ENCODE measurements at regions not wholly inside any gene's neighbourhood (a gene's known extent, or its start where the extent isn't known, plus 50 kb on each side); places are given as distances from the start of the nearest gene placed in this dataset.

GRCh38 chr18:33951031-33951430 is 273.7 kb downstream of the NOL4 start:
- no peak for DNase-seq

- no peak for DNase-seq
Observed at GRCh38 chr18:33946336-33946735, 278.4 kb downstream of the NOL4 start.

DNA sequence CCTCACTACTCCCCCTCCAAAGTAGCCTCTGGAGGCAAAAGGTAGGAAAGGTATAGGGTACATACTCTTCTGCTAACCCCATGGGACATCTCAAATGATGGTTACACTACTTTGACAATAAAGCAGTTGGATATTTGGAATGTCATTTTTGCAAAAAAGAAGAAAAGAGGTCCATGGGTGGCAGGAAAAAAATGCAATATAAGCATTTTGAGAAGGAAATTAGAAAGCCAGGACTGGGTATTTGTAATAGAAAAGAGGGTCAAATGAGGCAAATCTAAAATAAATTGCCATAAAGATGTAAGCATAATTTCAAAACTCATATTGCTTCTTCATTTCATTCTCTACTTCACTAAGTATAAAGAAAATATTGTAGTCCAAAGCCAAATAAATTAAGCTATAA is 280.2 kb downstream of the NOL4 start:
- no peak for DNase-seq

- DNase-seq = no peak
Observed at GRCh38 chr18:33937270-33937816, 287.4 kb downstream of the NOL4 start.

GRCh38 chr18:33934258-33934657 is 290.5 kb downstream of the NOL4 start:
- no peak for DNase-seq

DNA sequence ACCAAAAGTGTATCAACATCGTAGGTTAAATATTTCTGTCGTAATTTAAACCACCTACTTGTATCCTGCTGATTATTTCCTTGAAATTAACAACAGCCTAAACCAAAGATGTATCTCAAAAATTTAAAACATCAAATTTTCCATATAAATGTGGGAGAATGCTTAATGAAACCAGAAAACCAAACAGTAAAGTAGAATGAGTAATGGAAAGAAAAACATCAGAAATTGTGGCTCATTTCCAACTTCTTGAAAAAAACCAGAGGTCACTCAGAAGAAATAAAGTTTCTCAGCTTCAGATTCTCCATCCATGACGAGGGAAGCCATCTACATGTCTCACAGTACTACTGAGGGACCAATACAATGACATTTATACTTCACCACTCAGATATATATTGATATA is 296.5 kb downstream of the NOL4 start:
- no peak for DNase-seq

- no peak for DNase-seq
Observed at GRCh38 chr18:33924576-33924975, 300.1 kb downstream of the NOL4 start.

GRCh38 chr18:33923980-33924379 is 300.7 kb downstream of the NOL4 start:
- DNase-seq = no peak

- no peak for DNase-seq
Observed at GRCh38 chr18:33918571-33918970, 306.1 kb downstream of the NOL4 start.

- DNase-seq = no peak
Observed at GRCh38 chr18:33916200-33916599, 308.5 kb downstream of the NOL4 start.

GRCh38 chr18:33914399-33914798 is 310.3 kb downstream of the NOL4 start:
- DNase-seq = no peak

DNA sequence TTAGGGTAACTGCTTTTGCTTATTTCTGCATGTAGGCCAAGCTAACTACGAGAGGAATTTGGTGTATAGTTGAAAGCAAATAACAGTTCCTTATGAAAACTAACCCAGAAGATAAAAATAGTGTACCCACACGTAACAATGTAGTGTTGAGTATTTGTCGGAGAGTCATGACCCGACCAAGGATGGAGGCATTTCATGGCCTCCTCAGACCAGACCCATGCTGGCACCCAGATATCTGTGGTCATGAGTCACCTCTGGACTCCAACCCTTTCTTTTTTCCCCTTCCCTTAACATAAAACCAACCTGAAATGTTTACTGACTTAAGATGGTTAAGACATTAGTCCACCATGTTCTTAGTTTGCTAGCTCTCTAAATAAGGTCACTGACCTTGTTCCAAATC is 318.7 kb downstream of the NOL4 start:
- no peak for DNase-seq

DNA sequence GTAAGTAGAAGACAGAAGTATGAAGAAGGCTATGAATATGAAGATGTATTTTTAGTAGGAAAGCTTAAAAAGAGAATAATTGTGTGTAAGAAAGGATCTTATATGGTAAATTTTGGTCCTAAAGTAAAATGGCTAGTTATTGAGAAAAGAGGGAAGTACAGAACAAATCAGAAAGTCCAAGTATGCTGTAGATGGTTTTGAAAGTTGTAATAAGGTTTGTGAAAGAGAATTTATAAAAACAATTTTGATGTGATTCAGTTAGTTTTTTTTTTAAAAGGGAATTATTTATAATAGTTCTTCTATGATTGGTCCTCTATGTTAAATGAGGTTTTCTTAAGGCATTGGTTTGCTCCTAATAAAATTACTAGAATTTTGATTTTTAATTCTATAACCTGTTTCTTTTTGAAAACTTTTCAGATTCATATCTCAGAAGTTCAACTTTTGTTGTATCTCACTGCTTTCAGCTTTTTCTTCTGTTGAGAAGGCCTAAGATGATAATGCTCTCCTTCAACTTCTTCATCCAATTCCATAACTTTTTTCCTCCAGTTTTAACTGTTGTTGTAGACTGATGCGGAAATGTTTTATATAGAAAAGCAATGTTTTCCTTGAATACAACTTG is 322.7 kb downstream of the NOL4 start:
- no peak for DNase-seq

DNA sequence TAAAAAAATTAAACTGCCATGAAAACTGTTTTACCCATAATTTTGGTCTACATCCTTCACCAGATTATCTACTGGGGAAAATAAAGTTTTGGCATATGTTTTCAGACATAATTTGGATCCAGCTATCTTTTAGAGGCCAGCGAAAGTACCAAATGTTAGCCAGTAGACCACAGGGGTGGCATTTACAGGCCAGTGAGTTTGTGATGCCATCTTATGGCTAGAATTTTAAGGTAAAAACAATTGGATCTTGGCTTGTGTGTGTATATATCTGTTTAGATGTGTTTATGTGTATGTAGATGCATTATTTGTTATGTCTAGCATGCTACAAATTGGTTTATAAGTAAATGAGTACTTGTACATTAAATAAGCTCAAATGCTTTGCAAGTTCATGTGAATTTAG is 322.6 kb downstream of the ASXL3 start:
- no peak for DNase-seq

DNA sequence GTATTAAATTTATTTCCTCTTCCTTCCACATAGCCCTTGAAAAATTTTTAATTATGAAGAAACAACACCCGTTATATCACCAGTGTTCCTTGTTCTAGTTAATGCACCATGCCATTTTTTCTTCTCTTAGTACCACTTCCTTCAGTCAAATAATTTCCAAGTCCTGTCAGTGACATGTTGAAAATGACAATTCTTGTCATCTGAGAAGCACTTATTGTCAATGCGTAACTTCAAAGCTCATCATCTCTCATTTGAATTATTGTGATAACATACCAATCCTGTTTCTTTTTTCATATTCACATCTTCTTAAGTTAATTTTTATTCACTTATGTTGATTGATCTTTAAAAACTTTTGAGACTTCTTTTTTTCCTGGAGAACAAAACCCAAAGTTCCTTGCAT is 320.4 kb downstream of the ASXL3 start:
- DNase-seq = no peak

DNA sequence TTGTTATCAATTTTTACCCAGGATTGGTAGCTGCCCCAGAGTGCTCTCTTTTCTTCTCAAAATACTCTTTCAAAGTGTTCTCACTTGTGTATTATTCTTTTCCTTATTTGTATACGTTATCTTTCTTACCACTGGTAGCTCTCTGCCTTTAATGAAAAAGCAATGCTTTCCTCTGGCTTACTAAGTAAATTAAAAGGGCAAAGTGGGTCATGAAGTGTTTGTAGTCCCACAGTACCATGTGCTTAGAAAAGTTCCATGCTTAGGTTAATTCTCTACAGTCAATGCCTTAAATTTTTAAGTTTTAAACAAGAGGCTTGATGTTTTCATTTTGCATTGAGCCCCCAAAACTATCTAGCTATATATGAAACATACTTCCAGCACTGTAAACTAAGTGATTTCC is 300.2 kb downstream of the ASXL3 start:
- no peak for DNase-seq

DNA sequence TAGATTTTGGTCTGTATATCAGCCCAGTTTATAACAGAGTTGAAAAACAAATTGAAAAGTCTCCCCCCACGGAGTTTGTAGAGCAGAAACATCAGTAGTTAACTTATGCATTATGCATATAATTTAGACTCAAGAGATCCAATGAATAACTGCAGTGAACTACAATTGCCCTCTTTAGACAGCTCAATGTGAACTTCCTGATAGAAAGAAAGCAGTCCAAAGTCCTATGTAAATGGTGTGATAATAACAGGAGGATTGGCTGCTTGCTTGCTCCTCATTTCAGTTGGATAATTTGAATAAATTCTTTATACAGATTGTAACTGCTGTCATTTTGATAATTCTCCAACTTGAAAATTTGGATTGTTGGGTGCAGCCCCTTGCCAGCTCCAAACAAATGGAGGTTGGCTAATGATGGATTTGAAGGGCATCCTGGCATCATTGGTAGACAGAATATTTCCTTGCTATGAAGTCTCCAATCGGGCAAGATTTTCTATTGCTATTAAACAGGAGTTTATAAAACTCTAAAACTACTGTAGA is 297.1 kb downstream of the ASXL3 start:
- no peak for DNase-seq

GRCh38 chr18:33873112-33873511 is 295.1 kb downstream of the ASXL3 start:
- no peak for DNase-seq

DNA sequence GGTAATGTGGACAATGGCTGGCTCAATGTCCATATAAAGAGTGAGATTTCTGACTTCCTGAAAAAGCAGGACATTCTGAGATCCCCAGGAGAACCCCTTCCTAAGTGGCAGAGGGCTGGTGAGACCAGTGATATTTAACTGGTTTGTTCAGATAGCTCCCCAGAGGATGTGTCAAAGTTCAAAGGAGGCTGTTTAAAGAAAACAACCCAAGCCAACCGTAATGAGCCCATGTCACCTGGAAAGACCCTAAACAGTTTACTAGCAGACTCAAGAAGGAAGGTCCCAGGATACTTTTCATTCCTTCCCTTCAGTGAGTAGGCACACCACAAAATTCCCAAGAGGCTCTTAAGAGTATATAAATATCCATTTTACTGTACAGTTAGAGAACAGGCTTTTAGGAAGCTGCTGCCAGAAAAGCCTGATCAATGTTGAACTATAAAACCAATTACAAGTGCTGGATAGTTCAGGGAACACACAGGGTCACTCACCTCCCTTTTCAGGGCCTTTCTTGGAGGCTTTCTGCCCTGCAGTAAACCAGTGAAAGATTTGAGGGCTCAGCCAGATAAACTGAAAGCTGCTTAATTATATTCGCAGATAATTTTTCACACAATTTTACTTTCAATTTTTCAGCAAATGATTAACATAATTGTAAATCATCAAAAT is 293.5 kb downstream of the ASXL3 start:
- DNase-seq = no peak

DNA sequence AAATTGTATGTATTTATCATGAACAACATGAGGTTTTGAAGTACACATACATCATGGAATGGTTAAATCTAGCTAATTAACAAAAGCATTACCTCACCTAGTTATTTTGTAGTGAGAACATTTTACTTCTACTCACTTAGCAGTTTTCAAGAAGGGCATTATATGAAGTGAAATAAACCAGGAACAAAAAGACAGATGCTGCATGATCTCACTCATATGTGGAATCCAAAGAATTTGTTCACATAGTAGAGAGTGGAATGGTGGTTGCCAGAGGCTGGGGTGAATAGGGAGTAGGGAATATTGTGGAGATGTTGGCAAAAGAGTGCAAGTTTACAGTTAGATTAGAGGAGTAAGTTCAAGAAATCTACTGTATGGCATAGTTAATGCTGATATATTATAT is 292.0 kb downstream of the ASXL3 start:
- DNase-seq = no peak

GRCh38 chr18:33866386-33866785 is 288.4 kb downstream of the ASXL3 start:
- no peak for DNase-seq

DNA sequence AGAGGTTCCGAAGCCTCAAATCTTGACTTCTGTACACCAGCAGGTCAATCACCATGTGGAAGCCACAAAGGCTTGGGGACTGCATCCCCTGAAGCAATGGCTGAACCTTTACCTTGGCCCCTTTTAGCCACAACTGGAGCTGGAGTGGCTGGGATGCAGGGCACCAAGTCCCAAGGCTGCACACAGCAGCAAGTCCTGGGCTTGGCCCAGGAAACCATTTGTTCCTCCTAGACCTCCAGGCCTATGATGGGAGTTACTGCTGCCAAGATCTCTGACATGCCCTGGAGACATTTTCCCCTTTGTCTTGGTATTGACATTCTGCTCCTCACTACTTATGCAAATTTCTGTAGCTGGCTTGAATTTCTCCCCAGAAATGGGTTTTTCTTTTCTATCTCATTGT is 285.9 kb downstream of the ASXL3 start:
- no peak for DNase-seq

- no peak for DNase-seq
Observed at GRCh38 chr18:33854827-33855139, 276.8 kb downstream of the ASXL3 start.

GRCh38 chr18:33854086-33854826 is 276.2 kb downstream of the ASXL3 start:
- no peak for DNase-seq
